ENCODE measurements at regions not wholly inside any gene's neighbourhood (a gene's known extent, or its start where the extent isn't known, plus 50 kb on each side); places are given as distances from the start of the nearest gene placed in this dataset.
A peak's percentile ranks its signal among the peaks of the same experiment; 100 is the strongest.
"Not testable (repeated sequence)": the region's sequence is repeated elsewhere in the genome, so short reads cannot be mapped to it uniquely, and the experiment has no call there.

DNA sequence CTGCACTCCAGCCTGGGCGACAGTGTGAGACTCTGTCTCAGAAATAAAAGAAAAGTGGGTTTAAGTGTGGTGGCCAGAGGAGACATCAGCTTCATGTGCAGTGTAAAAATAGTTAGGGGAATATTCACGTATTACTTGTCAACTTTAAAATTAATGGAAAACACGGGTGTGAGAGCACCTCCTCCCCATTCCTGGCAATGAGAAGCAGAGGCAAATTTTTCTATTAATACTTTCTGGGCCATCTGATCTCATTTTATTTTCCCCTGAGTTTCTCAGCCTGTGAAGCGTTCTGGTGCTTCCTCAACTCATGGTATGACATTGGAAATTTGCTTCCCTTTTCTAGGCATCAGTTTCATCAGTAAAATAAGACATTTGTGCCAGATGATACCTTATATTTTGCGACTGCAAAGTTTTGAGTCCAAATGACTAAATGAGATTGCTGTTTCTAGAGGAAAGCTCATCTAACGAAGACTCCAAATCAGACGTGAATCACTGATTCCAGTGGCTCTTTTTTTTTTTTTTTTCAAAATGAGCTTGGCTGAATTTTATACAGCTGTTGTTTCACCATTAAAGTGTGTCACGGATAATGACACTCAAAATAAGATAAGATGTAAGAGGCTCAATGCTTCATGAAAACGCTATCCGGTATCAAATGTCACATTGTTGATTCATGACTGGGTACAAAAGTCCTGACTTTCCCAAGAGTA, 104.6 kb downstream of the MSX2 start:
- no peak for DNase-seq

DNA sequence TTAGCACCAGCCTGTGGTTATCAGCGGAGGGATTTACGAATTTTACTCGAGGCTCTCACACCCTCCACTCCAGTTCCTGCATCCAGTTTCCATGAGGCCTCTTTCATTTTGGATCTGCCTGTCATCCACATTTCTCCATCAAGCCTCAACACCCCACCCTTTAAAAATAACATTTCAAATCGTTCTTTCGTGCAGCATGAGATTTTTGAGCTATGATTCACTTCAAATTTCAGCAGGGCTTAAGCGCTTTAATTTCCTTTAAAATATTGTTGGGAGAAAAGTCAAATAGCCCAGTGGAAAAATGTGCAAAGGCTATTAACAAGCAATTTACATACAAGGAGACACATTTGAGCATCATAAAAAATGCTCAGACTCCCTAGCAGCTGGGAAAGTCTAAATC, 103.2 kb downstream of the MSX2 start:
- DNase-seq, result no peak

DNA sequence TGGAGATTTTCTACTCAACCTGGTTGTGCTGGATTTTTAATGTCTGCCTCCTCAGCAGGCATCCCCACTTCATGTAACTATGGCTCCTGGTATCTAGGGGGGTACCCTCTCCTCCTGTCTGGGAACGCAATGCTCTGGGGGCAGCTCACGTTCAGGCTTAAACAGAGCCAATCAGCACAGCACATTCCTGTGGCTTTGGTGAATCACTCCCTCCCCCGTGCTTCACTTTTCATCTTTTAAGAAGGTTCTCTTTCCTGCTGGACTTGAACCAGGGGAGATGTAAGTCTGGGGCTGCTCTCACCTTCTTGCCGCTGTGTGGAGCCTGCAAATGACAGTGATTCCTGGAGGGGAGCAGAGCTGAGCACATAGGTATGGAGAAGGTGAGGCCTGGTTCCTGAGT, 101.2 kb downstream of the MSX2 start:
- no peak for DNase-seq

DNA sequence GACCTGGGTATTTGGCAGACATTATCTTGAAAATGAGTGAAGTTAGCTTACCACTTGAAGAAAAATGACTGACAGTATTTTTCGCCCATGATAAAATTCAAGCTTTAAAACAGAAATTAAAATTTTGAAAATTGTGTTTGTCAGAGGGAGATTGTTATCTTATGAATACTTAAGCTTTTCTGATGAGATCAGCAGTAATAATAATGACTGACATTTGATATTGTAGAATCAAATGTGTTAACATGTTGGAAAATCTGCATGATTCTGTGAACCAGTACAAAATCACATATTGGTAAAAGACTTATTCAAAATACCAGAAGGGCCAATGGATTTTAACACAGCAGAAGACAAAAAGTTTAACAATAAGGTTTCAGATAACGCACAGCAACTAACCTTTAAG, 94.0 kb downstream of the MSX2 start:
- no peak for DNase-seq

DNA sequence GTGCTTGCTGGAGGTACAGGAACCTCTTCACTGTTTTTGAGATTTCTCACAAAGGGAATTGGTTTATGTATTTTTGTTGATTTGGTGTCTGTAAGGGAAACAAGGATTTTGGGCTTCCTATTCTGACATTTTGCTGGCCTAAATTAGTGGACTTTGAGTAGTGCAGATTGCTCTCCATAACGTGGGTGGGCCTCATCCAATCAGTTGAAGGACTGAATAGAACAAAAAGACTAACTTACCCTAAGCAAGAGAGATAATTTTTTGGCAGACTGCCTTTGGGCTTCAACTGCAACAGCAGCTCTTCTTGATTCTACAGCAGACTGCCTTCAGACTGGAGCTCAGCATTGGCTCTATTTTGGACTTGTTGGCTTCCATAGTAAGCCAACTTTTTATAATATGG, 93.2 kb downstream of the MSX2 start:
- no peak for DNase-seq

DNA sequence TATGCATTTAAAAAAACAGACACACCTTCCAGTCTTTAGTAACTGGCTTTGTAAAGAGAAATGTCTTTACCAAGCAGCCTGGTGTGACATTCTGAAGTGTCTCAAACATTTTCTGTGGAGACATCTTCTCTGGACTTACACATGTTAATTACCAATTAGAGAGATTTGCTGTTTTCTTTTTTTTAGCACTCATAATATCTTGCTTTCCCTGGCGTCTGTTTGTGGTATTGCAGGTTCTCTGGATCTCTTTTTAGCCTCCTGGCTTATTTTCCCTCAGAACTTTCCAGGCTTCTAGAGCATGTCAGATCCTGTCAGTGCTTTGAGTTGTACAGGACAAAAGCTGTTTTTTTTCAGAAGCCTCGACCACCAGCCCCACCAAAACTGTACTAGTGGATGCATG, 92.5 kb downstream of the MSX2 start:
- DNase-seq, result no peak

DNA sequence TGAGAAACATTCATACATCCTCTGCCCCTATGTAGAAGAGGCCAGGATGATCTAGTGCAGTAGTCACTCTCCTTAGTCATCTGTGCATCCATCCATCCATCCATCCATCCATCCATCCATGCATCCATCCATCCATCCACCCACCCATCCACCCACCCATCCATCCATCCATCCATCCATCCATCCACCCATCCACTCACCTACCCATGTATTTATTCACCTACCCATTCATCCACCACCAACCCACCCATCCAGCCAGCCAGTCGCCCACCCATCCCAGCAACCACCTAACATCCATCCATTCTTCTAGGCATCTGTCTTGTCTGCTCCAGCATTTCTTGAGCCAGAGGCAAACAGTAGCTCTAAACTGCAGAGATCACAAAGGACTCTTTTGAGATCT, 87.1 kb downstream of the MSX2 start:
- no peak for DNase-seq

DNA sequence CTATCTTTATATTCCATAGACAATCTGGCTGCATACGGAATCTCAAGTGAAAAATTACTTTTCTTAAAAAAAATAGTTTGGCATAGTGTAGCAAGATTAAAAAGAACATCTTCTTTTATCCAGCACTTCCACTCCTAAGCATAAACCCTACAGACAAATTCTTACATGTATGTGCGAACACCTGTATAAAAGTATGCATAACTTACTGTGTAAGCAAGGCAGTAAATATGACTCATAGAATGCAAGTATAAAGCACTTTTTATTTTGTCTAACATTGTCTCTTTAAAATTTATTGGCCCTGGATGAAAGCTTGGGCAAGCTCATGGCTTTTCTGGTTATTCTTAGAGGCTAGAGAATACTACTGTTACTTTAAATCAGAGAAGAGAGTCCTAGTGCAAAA, 86.4 kb downstream of the MSX2 start:
- DNase-seq, result no peak

DNA sequence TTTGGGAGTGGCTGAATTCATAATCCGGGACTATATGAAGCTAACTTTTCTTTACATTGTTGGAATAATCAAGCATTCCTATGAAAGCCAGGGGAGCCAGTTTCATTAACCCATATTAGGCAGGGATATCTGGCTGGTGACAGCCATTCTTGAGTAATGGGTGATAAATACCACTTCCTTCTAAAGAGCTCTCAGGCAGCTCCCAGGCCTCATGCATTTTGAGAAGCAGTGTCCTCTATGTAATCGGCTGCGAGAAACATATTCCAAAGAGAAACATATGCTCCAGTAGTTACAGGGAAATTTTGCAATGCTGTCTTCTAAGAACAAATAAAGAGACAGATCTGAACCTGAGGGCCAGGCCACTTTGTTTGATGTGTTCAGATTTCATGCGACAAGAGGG, 83.1 kb downstream of the MSX2 start:
- DNase-seq, result no peak

DNA sequence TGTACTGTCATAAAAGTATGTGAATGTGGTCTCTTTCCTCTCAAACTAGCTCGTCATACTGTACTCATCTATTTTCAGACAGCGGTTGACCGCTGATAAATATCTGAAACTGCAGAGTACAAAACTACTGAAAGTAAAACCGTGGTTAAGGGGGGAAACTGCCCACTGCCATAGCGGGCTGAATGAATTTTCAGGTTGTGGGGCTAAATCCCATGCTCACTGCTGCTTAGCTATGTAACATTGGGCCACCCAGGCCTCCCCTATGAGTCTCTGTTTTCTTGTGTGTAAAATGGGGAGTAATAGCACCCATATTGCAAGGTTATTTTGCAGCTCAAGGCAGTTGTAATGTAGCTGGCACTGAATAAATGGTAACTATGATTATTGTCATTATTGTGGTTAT, 82.3 kb downstream of the MSX2 start:
- no peak for DNase-seq

DNA sequence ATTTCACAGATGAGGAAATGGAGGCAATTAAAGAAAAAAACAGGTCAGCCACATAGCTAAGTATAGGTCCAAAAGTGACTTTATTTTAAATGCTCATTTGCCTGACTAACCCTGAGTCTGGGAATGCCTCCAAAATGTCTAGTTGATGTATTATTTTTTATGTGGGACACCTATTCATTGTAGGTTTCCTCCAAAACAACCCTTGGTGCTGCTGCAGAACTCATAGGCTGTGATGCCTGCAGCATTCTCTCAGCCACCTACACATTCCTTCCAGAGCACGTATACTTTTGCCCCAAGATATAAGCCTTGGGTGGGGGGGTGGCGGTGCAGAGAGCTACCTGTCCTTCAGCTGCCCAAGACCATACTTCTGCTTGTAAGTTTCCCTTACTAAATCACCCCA, 77.4 kb downstream of the MSX2 start:
- no peak for DNase-seq

DNA sequence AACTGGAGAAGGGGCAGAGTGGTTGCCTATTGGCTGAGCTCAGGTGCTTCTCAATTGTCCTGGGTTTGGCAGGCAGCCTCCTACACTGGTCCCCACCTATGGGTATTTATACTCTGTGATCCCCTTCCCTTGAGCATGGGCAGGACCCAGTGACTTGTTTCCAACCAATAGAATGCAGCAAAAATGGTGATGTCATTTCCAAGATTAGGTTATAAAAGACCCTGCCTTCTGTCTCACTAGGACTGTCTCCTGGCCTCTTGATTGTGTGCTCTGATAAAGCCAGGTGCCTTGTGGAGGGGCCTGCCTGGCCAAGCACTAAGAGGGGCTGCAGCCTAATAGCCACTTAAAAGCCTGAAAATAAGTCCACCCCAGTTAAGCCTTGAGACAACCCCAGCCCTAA, 76.1 kb downstream of the MSX2 start:
- DNase-seq, result no peak

DNA sequence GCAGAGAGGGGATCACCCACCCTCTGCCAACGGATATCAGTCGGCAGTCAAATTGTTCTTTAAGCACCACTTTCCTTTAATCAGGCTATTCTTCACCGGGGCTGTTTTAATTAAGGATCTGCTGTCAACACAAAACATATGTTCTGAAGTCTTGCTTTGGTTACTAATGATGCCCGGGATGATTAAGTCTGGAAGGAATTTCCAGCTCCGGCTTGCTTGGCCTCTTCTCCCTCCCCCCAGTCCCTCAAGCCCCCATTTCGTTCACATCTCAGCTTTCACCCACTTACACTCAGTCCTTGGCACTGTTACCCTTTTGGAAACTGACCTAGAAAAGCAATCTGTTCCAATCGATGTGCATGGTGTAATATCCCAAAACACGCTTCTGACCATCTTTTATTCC, 74.7 kb downstream of the MSX2 start:
- DNase-seq, result no peak

DNA sequence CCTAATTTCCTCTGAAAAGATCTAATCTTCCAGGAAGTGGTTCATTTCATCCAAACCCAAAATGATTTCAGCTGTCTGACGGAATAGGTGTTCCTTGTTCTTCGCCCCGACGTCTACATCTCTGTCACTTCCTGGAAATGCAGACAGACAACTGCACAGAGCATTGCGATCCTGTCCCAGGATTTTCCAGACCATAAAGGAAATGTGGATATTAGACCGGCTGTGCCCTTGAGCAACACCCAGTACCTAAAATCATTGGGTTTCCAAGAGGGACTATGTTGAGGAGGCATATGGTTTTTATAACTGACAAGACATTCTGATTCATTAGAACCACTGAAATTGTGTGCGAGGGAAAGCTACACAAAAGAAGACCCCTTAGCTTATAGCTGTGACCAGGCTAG, 74.2 kb downstream of the MSX2 start:
- DNase-seq, result no peak

DNA sequence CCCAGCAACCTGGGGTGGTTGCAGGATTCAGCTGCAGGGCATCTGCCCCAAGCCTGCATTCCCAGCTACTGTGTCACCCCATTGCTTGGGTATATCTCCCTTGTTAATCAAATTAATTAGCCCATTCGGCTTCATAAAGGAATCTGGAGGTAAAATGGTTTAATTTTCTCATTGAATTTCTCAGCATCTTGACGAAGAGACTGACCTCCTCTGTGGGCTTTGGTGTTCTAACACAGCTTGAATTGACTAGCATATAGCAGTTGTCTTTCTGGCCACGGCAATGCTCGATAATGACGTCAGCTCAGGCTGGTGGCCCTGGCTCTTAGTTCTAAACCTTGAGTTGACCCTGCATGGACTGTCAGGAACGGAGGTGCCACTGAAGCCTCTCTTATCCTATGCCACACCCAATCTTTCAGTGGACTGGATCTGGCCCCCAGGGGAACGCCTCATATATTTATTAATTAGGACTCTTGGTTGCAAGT, 72.4 kb downstream of the MSX2 start:
- DNase-seq, result no peak

DNA sequence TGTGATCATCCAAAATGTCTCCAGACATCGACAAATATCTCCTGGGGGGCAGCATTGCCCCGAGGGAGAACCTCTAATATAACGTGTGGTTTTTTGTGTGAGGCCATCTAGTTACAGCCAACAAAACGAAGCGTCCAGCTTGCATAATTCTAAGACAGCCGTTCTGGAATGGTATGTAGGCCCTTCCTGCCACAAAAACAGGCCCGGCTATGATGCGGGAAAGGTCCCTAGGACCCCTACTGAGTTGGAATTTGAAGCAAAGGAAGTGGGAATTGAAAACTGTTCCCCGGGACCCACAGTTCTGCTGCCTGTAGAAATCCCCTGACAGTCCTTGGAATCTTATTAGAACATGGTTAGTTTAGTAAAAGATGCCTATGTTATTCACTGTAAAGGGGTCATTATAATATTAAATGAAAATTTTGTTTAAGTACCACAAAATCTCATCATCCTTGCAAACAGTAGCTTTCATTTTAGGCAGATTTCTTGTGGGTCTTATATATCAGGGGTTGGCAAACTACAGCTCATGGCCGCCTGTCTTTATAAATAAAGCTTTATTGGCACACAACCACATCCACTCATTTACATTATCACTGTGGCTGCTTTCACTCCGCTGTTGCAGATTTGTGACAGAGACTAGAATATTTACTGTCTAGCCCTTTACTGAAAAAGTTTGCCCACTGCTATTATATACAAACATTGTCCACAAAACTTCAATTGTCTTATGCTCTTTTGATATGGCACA, 70.7 kb downstream of the MSX2 start:
- DNase-seq, result no peak

DNA sequence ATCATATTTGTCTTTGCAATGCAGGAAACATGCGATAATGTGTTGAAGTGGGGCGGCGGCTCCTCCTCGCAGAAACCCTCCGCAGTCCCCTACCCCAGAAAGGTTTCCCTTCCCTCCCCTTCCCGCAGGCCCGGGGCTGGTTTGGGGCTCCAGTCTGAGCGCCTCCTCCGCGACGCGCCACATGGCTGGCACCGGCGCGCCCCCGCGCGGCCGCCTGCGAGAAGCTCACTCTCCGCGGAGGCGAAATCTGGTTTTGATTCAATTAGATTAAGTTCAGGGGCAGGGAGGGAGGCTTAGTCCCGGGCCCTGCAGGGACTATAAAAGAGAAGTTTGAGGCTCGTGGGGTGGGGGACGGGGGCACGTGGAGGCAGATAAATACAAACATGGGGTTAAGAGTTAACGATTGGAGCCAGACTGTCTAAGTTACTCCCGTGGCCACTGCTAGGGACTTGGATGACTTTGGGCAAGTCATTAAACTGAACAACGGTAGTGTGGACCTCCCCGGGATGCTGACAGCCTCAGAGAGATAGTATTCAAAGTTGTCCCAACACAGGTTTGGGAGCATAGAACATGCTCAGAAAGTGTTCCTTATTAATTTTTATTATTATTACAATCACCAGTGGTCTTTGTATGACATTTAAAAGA, 69.4 kb downstream of the MSX2 start:
- peak; percentile 25 for DNase-seq

DNA sequence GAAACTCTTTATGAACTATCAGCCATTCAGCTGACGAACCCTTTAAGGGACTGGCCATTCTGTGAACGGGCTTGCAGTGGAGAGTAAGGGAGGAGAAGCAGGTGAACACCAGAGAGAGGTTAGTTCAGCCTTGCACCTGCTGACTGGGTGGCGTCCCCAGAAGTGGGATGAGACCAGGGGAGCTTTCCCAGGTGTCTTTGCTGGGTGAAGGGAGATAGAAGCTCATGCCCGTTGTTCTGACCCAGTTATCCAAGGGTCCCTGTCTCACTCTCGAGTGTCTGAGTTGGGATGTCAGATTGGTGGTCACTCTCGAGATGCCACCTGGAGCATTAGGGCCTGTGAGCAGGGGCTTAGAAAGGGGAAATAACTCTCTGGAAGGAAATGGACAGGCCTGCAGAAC, 68.7 kb downstream of the MSX2 start:
- no peak for DNase-seq

DNA sequence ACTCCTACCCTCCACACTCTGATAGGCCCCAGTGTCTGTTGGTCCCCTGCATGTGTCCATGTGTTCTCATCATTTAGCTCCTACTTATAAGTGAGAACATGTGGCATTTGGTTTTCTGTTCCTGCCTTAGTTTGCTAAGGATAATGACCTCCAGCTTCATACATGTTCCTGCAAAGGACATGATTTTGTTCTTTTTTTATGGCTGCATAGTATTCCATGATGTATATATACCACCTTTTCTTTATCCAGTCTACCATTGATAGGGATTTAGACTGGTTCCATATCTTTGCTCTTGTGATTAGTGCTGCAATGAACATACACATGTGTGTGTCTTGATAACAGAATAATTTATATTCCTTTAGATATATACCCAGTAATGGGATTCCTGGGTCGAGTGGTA, 67.9 kb downstream of the MSX2 start:
- DNase-seq, result not testable (repeated sequence)

DNA sequence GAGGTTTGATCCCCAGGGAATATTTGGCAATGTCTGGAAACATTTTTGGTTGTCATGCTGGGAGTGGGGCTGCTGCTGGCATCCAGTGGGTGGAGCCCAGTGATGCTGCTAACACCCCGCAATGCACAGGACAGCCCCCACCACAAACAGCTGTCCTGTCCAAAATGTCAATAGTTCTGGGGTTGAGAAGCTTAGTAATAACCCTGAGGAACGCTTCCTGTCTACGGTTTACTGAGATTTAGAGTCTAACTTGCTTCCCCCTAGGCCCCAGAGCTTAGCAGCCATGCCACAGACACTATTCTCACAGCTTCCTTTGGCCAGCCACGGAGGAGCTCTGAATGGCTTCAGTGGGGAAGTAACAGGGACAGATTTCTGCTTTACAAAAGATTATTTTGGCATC, 66.5 kb downstream of the MSX2 start:
- no peak for DNase-seq

DNA sequence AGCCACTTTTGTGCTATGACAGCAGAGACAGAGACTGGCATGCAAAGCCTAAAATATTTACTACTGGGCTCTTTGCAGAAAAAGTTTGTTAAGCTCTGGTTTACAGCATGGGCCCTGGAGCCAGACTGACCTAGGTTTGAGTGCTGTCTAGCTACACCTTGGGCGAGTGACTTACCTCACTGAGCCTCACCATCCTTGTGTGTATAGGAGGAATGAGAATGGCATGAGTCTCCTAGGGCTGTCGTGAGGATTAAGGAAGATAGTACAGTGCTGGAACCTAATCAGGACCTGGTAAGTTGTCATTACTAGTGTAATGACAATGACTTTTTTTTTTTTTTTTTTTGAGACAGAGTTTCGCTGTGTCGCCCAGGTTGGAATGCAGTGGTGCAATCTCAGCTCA, 65.2 kb downstream of the MSX2 start:
- DNase-seq, result no peak

DNA sequence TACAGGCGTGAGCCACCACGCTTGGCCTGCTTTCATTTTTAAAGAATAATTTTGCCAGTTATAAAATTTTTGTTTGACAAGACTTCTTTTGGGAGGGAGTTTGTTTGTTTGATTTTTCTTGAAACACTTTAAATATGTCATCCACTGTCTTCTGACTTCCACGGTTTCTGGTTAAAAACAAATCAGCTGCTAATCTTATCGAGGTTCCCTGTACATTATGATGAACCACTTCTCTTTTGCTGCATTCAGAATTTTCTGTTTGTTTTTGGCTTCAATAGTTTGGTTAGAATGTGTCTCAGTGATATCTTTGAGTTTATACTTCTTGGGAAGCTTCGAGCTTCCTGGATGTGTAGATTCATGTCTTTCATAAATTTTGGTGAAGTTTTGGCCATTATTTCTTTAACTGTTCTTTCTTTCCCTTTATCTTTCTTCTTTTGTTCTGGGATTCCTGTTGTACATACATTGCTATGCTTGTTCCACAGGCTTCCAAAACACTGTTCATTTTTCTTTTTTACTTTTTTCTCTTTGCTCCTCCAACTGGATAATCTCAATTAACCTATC, 60.8 kb downstream of the MSX2 start:
- no peak for DNase-seq

Measured in activated effector memory CD4-positive, alpha-beta T cell treated with Interleukin-2 at 50 U/mL for 16 hours (primary cell).